BE2C (cell line): ENCODE measurements at regions not wholly inside any gene's neighbourhood (a gene's known extent, or its start where the extent isn't known, plus 50 kb on each side); places are given as distances from the start of the nearest gene placed in this dataset.

Source experiments
- DNase-seq: peaks from one replicate; pipeline ENCODE4 v3.0.0-alpha.2; 2020
- H3K27me3 ChIP-seq: fragments of 250-450 bp; sonication (Bioruptor Pico); 2 replicates; pipeline ENCODE4 v1.5.1; 2020; ENCODE audit warnings: mild to moderate bottlenecking
- H3K36me3 ChIP-seq: fragments of 250-450 bp; sonication (Bioruptor Pico); 2 replicates; pipeline ENCODE4 v1.5.1; 2020; ENCODE audit warnings: mild to moderate bottlenecking
- H3K4me1 ChIP-seq: fragments of 250-450 bp; sonication (Bioruptor Pico); 2 replicates; pipeline ENCODE4 v1.5.1; 2020
- H3K4me3 ChIP-seq: 2 replicates; pipeline ENCODE4 v1.5.1; 2011; ENCODE audit warnings: low read depth, low read length
- H3K9me3 ChIP-seq: fragments of 250-450 bp; sonication (Bioruptor Pico); 2 replicates; pipeline ENCODE4 v1.5.1; 2020
- TF ChIP-seq, protein P1 (sequence below): IDR thresholded peaks from 2 replicates; pipeline ENCODE4 v1.5.1; 2012; ENCODE audit warnings: mild to moderate bottlenecking, low read depth, low read length

DNA sequence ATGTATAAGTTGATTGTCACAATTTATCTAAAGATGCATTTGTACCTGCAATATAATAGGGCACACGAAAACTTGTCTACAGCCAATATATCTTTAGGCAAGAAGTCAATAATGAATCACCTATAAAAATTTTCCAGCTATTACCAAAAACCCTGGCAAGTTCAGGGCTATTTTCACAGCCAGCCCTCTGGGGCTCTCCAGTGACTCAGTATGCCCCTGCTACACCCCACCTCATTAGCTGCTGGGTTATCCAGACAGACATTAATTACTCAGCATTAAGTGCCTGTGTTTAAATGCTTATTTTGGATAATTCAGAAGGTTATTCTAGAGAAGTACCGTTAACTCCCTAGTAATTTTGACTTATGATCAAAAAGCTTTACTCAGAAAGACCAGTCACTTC is 220.2 kb downstream of the TBX15 start:
- Histone ChIP-seq H3K27me3 (no peaks in the 10 kb centered on the region), H3K36me3 (no peaks in the 10 kb centered on the region), H3K4me1 (no peaks in the 10 kb centered on the region), H3K9me3 (no peaks in the 10 kb centered on the region), H3K4me3 (no peak overlapping the region)
- TF ChIP-seq, protein P1, sequence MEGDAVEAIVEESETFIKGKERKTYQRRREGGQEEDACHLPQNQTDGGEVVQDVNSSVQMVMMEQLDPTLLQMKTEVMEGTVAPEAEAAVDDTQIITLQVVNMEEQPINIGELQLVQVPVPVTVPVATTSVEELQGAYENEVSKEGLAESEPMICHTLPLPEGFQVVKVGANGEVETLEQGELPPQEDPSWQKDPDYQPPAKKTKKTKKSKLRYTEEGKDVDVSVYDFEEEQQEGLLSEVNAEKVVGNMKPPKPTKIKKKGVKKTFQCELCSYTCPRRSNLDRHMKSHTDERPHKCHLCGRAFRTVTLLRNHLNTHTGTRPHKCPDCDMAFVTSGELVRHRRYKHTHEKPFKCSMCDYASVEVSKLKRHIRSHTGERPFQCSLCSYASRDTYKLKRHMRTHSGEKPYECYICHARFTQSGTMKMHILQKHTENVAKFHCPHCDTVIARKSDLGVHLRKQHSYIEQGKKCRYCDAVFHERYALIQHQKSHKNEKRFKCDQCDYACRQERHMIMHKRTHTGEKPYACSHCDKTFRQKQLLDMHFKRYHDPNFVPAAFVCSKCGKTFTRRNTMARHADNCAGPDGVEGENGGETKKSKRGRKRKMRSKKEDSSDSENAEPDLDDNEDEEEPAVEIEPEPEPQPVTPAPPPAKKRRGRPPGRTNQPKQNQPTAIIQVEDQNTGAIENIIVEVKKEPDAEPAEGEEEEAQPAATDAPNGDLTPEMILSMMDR, result no peak
- no peak for DNase-seq

DNA sequence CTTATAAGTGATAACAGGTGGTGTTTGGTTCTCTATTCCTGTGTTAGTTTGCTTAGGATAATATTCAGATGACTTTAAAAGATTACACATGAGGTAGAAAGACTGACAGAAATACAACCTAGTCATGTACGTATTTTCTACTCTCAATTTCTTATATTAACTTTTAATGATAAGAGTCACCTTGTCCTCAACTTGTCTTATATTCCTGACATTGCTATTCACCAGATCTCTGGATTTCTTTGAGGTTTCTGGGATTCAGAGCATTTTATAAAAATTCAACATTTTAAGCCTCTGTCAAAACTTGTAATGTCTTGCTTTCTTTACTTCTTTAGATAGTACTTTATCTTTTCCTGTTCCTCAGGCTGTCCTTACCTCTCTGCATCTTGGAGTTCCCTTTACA is 234.2 kb downstream of the TBX15 start:
- Histone ChIP-seq H3K27me3 (no peaks in the 10 kb centered on the region), H3K4me3 (no peak overlapping the region), H3K4me1 (no peaks in the 10 kb centered on the region), H3K36me3 (no peaks in the 10 kb centered on the region), H3K9me3 (no peaks in the 10 kb centered on the region)
- TF ChIP-seq, protein P1, result no peak
- no peak for DNase-seq

DNA sequence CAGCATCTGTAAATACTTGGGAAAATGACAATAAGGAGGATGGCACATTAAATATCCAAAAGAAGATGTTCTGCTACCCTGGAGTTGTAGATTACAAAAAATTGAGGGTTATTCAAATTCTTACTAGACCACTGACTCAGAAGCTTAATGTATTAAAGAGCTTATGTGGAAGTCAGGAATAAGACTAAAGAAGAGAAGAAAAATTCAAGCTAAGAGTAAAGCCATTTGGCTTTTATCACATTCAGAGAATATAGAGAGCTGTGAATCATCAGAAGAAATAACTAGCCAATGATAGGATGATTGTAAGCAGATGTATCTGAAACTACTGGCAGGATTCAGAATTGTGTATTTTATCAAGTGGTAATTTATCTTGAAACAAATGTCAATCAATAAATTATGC is 237.0 kb downstream of the TBX15 start:
- Histone ChIP-seq H3K4me3 (no peak overlapping the region), H3K36me3 (no peaks in the 10 kb centered on the region), H3K9me3 (no peaks in the 10 kb centered on the region), H3K4me1 (no peaks in the 10 kb centered on the region), H3K27me3 (no peaks in the 10 kb centered on the region)
- TF ChIP-seq, protein P1, result no peak
- DNase-seq, result no peak

DNA sequence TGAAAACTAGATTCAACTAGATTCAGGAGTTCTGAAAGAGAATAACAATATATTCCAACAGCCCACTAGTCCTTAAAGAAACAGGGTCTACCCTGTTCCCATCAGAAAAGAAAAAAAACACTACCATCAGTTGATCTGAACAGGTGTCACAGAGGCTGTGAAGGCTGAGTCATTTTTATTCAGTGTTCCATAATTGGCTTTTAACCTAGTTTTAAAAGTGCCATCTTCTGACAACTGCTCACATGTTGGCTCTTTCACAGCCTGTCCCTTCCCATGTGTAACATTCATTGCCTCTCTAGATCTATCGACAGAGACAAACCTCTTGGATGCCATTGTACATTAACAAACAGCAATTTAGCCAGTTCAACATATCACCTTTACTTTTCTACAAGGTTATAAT is 243.7 kb downstream of the TBX15 start:
- no peak for DNase-seq
- Histone ChIP-seq H3K36me3 (no peaks in the 10 kb centered on the region), H3K27me3 (no peaks in the 10 kb centered on the region), H3K4me1 (no peaks in the 10 kb centered on the region), H3K9me3 (no peaks in the 10 kb centered on the region), H3K4me3 (no peak overlapping the region)
- TF ChIP-seq, protein P1, result no peak

DNA sequence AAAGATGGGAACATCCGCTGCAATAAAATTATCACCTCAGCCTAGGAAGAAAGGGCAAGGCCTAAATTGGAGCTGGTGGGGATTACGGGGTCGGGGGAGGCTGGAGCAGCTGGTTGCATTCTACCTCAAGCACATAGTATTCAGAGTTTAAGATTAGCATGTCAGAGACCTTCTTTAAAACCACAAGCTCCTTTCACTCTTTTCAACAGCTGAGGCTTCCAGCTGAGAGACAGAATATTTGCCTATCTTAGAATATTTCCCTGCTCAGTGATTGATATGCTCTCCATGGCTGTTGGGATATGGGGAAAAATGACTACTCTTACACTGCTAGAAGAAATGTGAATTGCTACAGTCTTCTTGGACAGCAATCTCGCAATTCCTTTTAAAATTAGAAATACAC is 248.6 kb downstream of the TBX15 start:
- no peaks in the 10 kb centered on the region for H3K4me1 ChIP-seq
- DNase-seq, result no peak
- H3K9me3 ChIP-seq, result no peaks in the 10 kb centered on the region
- H3K27me3 ChIP-seq, result no peaks in the 10 kb centered on the region
- H3K36me3 ChIP-seq, result no peaks in the 10 kb centered on the region
- H3K4me3 ChIP-seq, result no peak overlapping the region
- TF ChIP-seq, protein P1, result no peak

DNA sequence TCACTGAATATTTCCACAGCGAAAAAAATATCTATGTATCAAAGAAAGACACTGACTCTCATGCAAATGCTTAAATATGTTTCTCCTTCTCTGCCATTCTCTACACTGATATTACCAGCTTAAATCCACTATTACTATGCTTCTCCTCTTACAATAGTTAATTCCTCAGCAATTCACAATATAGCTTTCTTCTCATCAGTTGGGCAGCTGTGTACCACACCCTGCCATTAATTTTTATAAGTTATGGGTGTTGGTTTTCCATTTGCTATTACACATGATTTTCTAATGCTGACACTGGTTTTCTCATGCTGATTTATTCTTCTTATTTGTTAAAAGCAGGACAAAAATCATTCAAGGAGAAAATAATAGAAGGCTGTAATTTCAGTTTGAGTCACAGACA is 251.8 kb downstream of the TBX15 start:
- H3K4me3 ChIP-seq, result no peak overlapping the region
- TF ChIP-seq, protein P1, result no peak
- no peaks in the 10 kb centered on the region for H3K9me3 ChIP-seq

More for the DNA sequence above, 251.8 kb downstream of the TBX15 start:
- DNase-seq, result no peak
- Histone ChIP-seq H3K36me3 (no peaks in the 10 kb centered on the region), H3K27me3 (no peaks in the 10 kb centered on the region), H3K4me1 (no peaks in the 10 kb centered on the region)
